ENCODE measurements at regions not wholly inside any gene's neighbourhood (a gene's known extent, or its start where the extent isn't known, plus 50 kb on each side); places are given as distances from the start of the nearest gene placed in this dataset.

GRCh38 chr22:22423681-22424080, 84.9 kb downstream of the ZNF280B start:
- DNase-seq: no peak

GRCh38 chr22:22424210-22424800, 84.2 kb downstream of the ZNF280B start:
- DNase-seq: peak; percentile 14

- no peak for DNase-seq
Observed at GRCh38 chr22:22424956-22425355, 83.6 kb downstream of the ZNF280B start.

GRCh38 chr22:22425356-22425755, 83.2 kb downstream of the ZNF280B start:
- peak; percentile 46 for DNase-seq

- no peak for DNase-seq
Observed at GRCh38 chr22:22425783-22426624, 82.5 kb downstream of the ZNF280B start.

GRCh38 chr22:22427542-22428065, 80.9 kb downstream of the ZNF280B start:
- no peak for DNase-seq

GRCh38 chr22:22428222-22429098, 80.1 kb downstream of the ZNF280B start:
- no peak for DNase-seq

GRCh38 chr22:22429369-22430108, 79.0 kb downstream of the ZNF280B start:
- no peak for DNase-seq

- DNase-seq: no peak
Observed at GRCh38 chr22:22430111-22430820, 78.3 kb downstream of the ZNF280B start.

GRCh38 chr22:22431271-22432220, 77.0 kb downstream of the ZNF280B start:
- peak; percentile 53 for DNase-seq

GRCh38 chr22:22432479-22432878, 76.1 kb downstream of the ZNF280B start:
- no peak for DNase-seq

- DNase-seq: no peak
Observed at GRCh38 chr22:22432937-22433336, 75.6 kb downstream of the ZNF280B start.

- DNase-seq: no peak
Observed at GRCh38 chr22:22433770-22434169, 74.8 kb downstream of the ZNF280B start.
